GM19328 (cell line): ENCODE measurements at regions not wholly inside any gene's neighbourhood (a gene's known extent, or its start where the extent isn't known, plus 50 kb on each side); places are given as distances from the start of the nearest gene placed in this dataset.

ENCODE experiments used
- ATAC-seq: cut with Tn5 transposase; IDR thresholded peaks from one replicate; pipeline ENCODE4 v1.9.1; 2021; ENCODE audit warnings: mild to moderate bottlenecking, moderate library complexity; ENCODE audit not compliant: unreplicated experiment

- ATAC-seq = no peak
These were observed 483.9 kb upstream of the TRIB2 start for GRCh38 chr2:12232876-12233275.

- no peak for ATAC-seq
These were observed 480.4 kb upstream of the TRIB2 start for GRCh38 chr2:12236136-12236844.

GRCh38 chr2:12240206-12240605, 476.5 kb upstream of the TRIB2 start:
- no peak for ATAC-seq

- ATAC-seq = no peak
These were observed 473.4 kb upstream of the TRIB2 start for GRCh38 chr2:12243381-12243780.

GRCh38 chr2:12244070-12244469, 472.7 kb upstream of the TRIB2 start:
- no peak for ATAC-seq

GRCh38 chr2:12251121-12251520, 465.6 kb upstream of the TRIB2 start:
- ATAC-seq = no peak

GRCh38 chr2:12251749-12252148, 465.0 kb upstream of the TRIB2 start:
- no peak for ATAC-seq

- ATAC-seq = no peak
These were observed 463.5 kb upstream of the TRIB2 start for GRCh38 chr2:12253167-12253778.

- no peak for ATAC-seq
These were observed 462.4 kb upstream of the TRIB2 start for GRCh38 chr2:12254280-12254860.

GRCh38 chr2:12256206-12256605, 460.5 kb upstream of the TRIB2 start:
- no peak for ATAC-seq

GRCh38 chr2:12257476-12257875, 459.3 kb upstream of the TRIB2 start:
- ATAC-seq = no peak

- ATAC-seq = no peak
These were observed 457.2 kb upstream of the TRIB2 start for GRCh38 chr2:12259493-12259892.

GRCh38 chr2:12261986-12262680, 454.6 kb upstream of the TRIB2 start:
- ATAC-seq = no peak

GRCh38 chr2:12262681-12263436, 453.9 kb upstream of the TRIB2 start:
- no peak for ATAC-seq

GRCh38 chr2:12263730-12264129, 453.0 kb upstream of the TRIB2 start:
- no peak for ATAC-seq

GRCh38 chr2:12264146-12264545, 452.6 kb upstream of the TRIB2 start:
- ATAC-seq = no peak

GRCh38 chr2:12265646-12266045, 451.1 kb upstream of the TRIB2 start:
- no peak for ATAC-seq

GRCh38 chr2:12267042-12267441, 449.7 kb upstream of the TRIB2 start:
- ATAC-seq = no peak

GRCh38 chr2:12269041-12269972, 447.4 kb upstream of the TRIB2 start:
- ATAC-seq = no peak
